ENCODE measurements at regions not wholly inside any gene's neighbourhood (a gene's known extent, or its start where the extent isn't known, plus 50 kb on each side); places are given as distances from the start of the nearest gene placed in this dataset.

DNA sequence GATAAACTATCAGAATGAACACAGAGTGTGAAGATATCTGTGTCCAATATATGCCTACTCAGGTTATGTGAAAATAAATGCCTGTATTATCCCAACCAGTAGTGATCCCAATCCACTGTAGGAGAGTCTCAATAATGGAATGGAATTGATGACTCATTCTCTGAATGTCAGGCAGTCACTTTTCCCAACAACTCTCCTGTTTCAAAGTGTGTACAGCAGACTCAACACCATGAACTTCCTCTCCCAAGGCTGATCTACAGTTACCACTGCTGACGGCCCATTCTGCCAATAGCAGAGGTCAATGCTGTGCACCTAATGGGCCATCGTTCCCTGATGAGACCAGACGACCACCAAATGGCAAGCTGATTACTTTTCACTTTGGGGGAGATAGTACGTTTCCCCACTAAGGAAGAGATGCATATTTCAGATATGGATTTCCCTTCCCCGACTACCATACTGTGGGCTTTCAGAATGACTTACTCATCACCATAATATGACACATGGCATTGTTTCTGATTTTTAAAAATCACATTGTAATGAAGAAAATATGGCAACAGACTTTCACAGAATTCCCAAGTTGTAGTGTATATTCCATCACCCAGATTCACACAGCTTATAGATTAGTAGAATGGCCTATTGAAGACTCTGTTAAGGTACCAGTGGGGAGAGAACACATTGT lies 601.7 kb upstream of the VRK2 start (continued):
- TF ChIP-seq ZNF792 (CRISPR knock-in tag; IDR thresholded peaks at IDR 0.05) (no peak), ZNF350 (CRISPR knock-in tag; IDR thresholded peaks at IDR 0.05; ENCODE audit: borderline replicate concordance, low read depth) (no peak)

DNA sequence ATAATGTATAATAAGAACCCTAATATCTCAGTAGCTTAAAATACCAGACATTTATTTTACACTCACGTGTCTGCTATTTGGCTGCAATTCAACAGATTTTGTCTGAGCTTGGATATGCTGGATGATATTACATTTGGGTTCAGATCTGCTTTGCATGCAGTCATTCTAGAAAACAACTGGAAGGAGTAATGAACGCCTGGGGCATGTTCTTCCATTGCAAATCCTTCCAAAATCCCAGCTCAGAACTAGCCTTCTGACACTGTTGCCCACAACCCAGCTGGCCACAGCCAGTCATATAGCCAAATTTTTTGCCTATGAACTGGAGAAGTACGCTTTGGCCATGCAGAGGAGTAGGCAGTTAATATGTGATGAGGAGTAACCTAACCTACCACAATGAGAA lies 597.8 kb upstream of the VRK2 start:
- no peaks in the 10 kb centered on the region for H3K4me1 ChIP-seq (ENCODE audit: insufficient read depth, low read length)
- no peaks in the 10 kb centered on the region for H3K9me3 ChIP-seq (ENCODE audit: low read length)
- intact Hi-C loops (cut with micrococcal nuclease; ENCODE audit: unreplicated experiment) (no loop called here), in situ Hi-C loops (cut with HindIII; ENCODE audit: extremely low pct_ligation_motif_present, low pct_unique_long_range_greater_than_20kb) (no loop called here)
- H4K20me1 ChIP-seq (ENCODE audit: insufficient read depth, low read length) = no peaks in the 10 kb centered on the region
- 2% methylated on average over 3 of the region's 3 CpGs for WGBS (ENCODE audit: low lambda C conversion rate)
- ATAC-seq (no peak), DNase-seq (ENCODE audit: low spot score) (no peak), FAIRE-seq (no peak)
- H2AFZ ChIP-seq (ENCODE audit: low read length) = no peak overlapping the region
- H3K4me3 ChIP-seq (replicated peaks in 1 of 3; ENCODE audit: insufficient read depth in 1 of 3, low read depth in 2 of 3, low read length in 3 of 3) = no peak overlapping the region
- no peak overlapping the region for H3K9ac ChIP-seq (ENCODE audit: insufficient read depth, low read depth, low read length)
- ChIA-PET POLR2A (no interaction called here), CTCF (ENCODE audit: low intra/inter-chr PET ratio, low total read pairs) (no interaction called here)
- TF ChIP-seq PAX8 (CRISPR knock-in tag; IDR thresholded peaks at IDR 0.05; ENCODE audit: borderline replicate concordance) = no peak
- no peak for TF ChIP-seq PTBP1 (IDR thresholded peaks at IDR 0.05; ENCODE audit: low read depth, low read length, poor library complexity, severe bottlenecking)
- no peak for TF ChIP-seq ZNF850 (CRISPR knock-in tag; conservative IDR thresholded peaks at IDR 0.05)
- no peak for TF ChIP-seq NFYB (CRISPR knock-in tag; IDR thresholded peaks at IDR 0.05)
- TF ChIP-seq ZNF160 (CRISPR knock-in tag; IDR thresholded peaks at IDR 0.05) = no peak
- TF ChIP-seq ZNF674 (CRISPR knock-in tag; IDR thresholded peaks at IDR 0.05; ENCODE audit: low read depth) = no peak
- no peak for TF ChIP-seq SKIL (CRISPR knock-in tag; IDR thresholded peaks at IDR 0.05; ENCODE audit: borderline replicate concordance)
- TF ChIP-seq ZSCAN22 (CRISPR knock-in tag; IDR thresholded peaks at IDR 0.05) = no peak
- no peak for TF ChIP-seq ZNF510 (CRISPR knock-in tag; IDR thresholded peaks at IDR 0.05; ENCODE audit: low read depth)
- no peaks in the 10 kb centered on the region for H3K27me3 ChIP-seq (ENCODE audit: control insufficient read depth in 1 of 2, insufficient read depth in 2 of 2, low read length in 2 of 2)
- H3K4me2 ChIP-seq (ENCODE audit: low read depth, low read length) = no peak overlapping the region
- no TSS peak for BruUV-seq (replicated peaks)
- H3K36me3 ChIP-seq (replicated peaks in 1 of 2; ENCODE audit: control insufficient read depth in 1 of 2, insufficient read depth in 2 of 2, low read length in 2 of 2) = no peaks in the 10 kb centered on the region
- H3K79me2 ChIP-seq (ENCODE audit: insufficient read depth, low read length) = no peaks in the 10 kb centered on the region
- H3K27ac ChIP-seq (ENCODE audit: extremely low read length, insufficient read depth, low read length) = no peak overlapping the region
